Esophagus (tissue), 2 donors: ENCODE measurements at regions not wholly inside any gene's neighbourhood (a gene's known extent, or its start where the extent isn't known, plus 50 kb on each side); places are given as distances from the start of the nearest gene placed in this dataset.
"Not testable (repeated sequence)": the region's sequence is repeated elsewhere in the genome, so short reads cannot be mapped to it uniquely, and the experiment has no call there.

Experiments used
- H3K27ac ChIP-seq, 2 donors: one replicate each; pipeline ENCODE4 v1.5.1; 2013; ENCODE audit warnings: low read depth in 2 of 2, mild to moderate bottlenecking in 2 of 2, inconsistent platforms in 1 of 2, low read length in 1 of 2, moderate library complexity in 1 of 2
- H3K27me3 ChIP-seq, 2 donors: one replicate each; pipeline ENCODE4 v1.6.1; 2013; ENCODE audit warnings: low read length in 2 of 2, control low read depth in 1 of 2, mild to moderate bottlenecking in 1 of 2; ENCODE audit not compliant: insufficient read depth in 2 of 2, control insufficient read depth in 1 of 2
- H3K36me3 ChIP-seq, 2 donors: one replicate each; pipeline ENCODE4 v1.6.1; 2013; ENCODE audit warnings: low read length in 1 of 2; ENCODE audit not compliant: control insufficient read depth in 2 of 2, insufficient read depth in 2 of 2
- H3K4me1 ChIP-seq, 2 donors: one replicate each; pipeline ENCODE4 v1.6.1; 2013; ENCODE audit warnings: low read length in 1 of 2; ENCODE audit not compliant: control insufficient read depth in 2 of 2, insufficient read depth in 2 of 2
- H3K4me3 ChIP-seq, 2 donors: one replicate each; pipeline ENCODE4 v1.5.1; 2013; ENCODE audit warnings: low read length in 2 of 2, mild to moderate bottlenecking in 2 of 2, low read depth in 1 of 2, moderate library complexity in 1 of 2
- H3K9me3 ChIP-seq, 2 donors: one replicate each; pipeline ENCODE4 v1.6.1; 2013; ENCODE audit warnings: mild to moderate bottlenecking in 2 of 2, low read depth in 1 of 2, low read length in 1 of 2, moderate library complexity in 1 of 2; ENCODE audit not compliant: control insufficient read depth in 2 of 2, insufficient read depth in 1 of 2
- WGBS, 2 donors: extraction: QIAGEN DNeasy Blood & Tissue Kit; methylation state at CpG; one replicate each; pipeline ENCODE4 v1.1.7; 2013; 5-methylcytosine and 5-hydroxymethylcytosine counted together
- donor health status: healthy with polysubstance abuse.
- donor health status: Bipolar disorder and iron deficiency.

- not testable (repeated sequence) for H3K27me3 ChIP-seq, H3K4me1 ChIP-seq, H3K27ac ChIP-seq, H3K36me3 ChIP-seq, H3K9me3 ChIP-seq, H3K4me3 ChIP-seq
- WGBS, 2 donors, result 66 to 76% methylated on average over 3 of the region's 3 CpGs
Measured at GRCh38 chr7:108673699-108674098, 104.0 kb downstream of the DNAJB9 start.

- Histone ChIP-seq H3K27me3 (no peaks in the 10 kb centered on the region), H3K4me3 (no peak overlapping the region), H3K36me3 (no peaks in the 10 kb centered on the region), H3K27ac (no peak overlapping the region), H3K9me3 (no peaks in the 10 kb centered on the region), H3K4me1 (no peaks in the 10 kb centered on the region)
- 70 to 78% methylated on average over 4 of the region's 4 CpGs for WGBS, 2 donors
Measured at GRCh38 chr7:108684629-108685028, 115.0 kb downstream of the DNAJB9 start.

- no peaks in the 10 kb centered on the region for H3K27me3 ChIP-seq
- H3K4me1 ChIP-seq, result no peaks in the 10 kb centered on the region
- WGBS, 2 donors, result 76 to 88% methylated on average over 1 of the region's 1 CpG
- no peak overlapping the region for H3K4me3 ChIP-seq
- no peaks in the 10 kb centered on the region for H3K9me3 ChIP-seq
- H3K27ac ChIP-seq, result no peak overlapping the region
- no peaks in the 10 kb centered on the region for H3K36me3 ChIP-seq
Measured at GRCh38 chr7:108686494-108686893, 116.8 kb downstream of the DNAJB9 start.

GRCh38 chr7:108697254-108697653, 127.6 kb downstream of the DNAJB9 start:
- H3K27ac ChIP-seq, result no peak overlapping the region
- no peaks in the 10 kb centered on the region for H3K27me3 ChIP-seq
- no peaks in the 10 kb centered on the region for H3K36me3 ChIP-seq
- WGBS, 2 donors, result 32 to 42% methylated on average over 4 of the region's 4 CpGs
- H3K4me1 ChIP-seq, result no peaks in the 10 kb centered on the region
- H3K9me3 ChIP-seq, result no peaks in the 10 kb centered on the region
- H3K4me3 ChIP-seq, result no peak overlapping the region

GRCh38 chr7:108711611-108712010, 141.9 kb downstream of the DNAJB9 start:
- Histone ChIP-seq H3K4me3 (no peak overlapping the region), H3K9me3 (no peaks in the 10 kb centered on the region), H3K4me1 (no peaks in the 10 kb centered on the region), H3K27ac (no peak overlapping the region), H3K36me3 (no peaks in the 10 kb centered on the region), H3K27me3 (no peaks in the 10 kb centered on the region)

- H3K4me1 ChIP-seq, result no peaks in the 10 kb centered on the region
- no peaks in the 10 kb centered on the region for H3K27me3 ChIP-seq
- no peak overlapping the region for H3K4me3 ChIP-seq
- no peaks in the 10 kb centered on the region for H3K9me3 ChIP-seq
- H3K36me3 ChIP-seq, result no peaks in the 10 kb centered on the region
- WGBS, 2 donors, result 48 to 71% methylated on average over 1 of the region's 1 CpG
- H3K27ac ChIP-seq, result no peak overlapping the region
Measured at GRCh38 chr7:108716783-108717182, 147.1 kb downstream of the DNAJB9 start.

GRCh38 chr7:108717781-108718180, 148.1 kb downstream of the DNAJB9 start:
- Histone ChIP-seq H3K27ac (no peak overlapping the region), H3K36me3 (no peaks in the 10 kb centered on the region), H3K27me3 (no peaks in the 10 kb centered on the region), H3K4me3 (no peak overlapping the region), H3K9me3 (no peaks in the 10 kb centered on the region), H3K4me1 (no peaks in the 10 kb centered on the region)

GRCh38 chr7:108719631-108720030, 150.0 kb downstream of the DNAJB9 start:
- Histone ChIP-seq H3K4me3 (no peak overlapping the region), H3K27me3 (no peaks in the 10 kb centered on the region), H3K27ac (no peak overlapping the region), H3K9me3 (no peaks in the 10 kb centered on the region), H3K36me3 (no peaks in the 10 kb centered on the region), H3K4me1 (no peaks in the 10 kb centered on the region)

GRCh38 chr7:108722561-108722960, 152.9 kb downstream of the DNAJB9 start:
- H3K36me3 ChIP-seq, result no peaks in the 10 kb centered on the region
- no peaks in the 10 kb centered on the region for H3K27me3 ChIP-seq
- WGBS, 2 donors, result 71 to 77% methylated on average over 1 of the region's 1 CpG
- no peaks in the 10 kb centered on the region for H3K9me3 ChIP-seq
- no peak overlapping the region for H3K27ac ChIP-seq
- H3K4me1 ChIP-seq, result no peaks in the 10 kb centered on the region
- H3K4me3 ChIP-seq, result no peak overlapping the region

- no peak overlapping the region for H3K27ac ChIP-seq
- H3K36me3 ChIP-seq, result no peaks in the 10 kb centered on the region
- H3K4me3 ChIP-seq, result no peak overlapping the region
- H3K9me3 ChIP-seq, result no peaks in the 10 kb centered on the region
- 58 to 63% methylated on average over 4 of the region's 4 CpGs for WGBS, 2 donors
- H3K27me3 ChIP-seq, result no peaks in the 10 kb centered on the region
- H3K4me1 ChIP-seq, result no peaks in the 10 kb centered on the region
Measured at GRCh38 chr7:108723381-108723814, 153.7 kb downstream of the DNAJB9 start.
